Muscle of arm (tissue), 1 donor: ENCODE measurements at regions not wholly inside any gene's neighbourhood (a gene's known extent, or its start where the extent isn't known, plus 50 kb on each side); places are given as distances from the start of the nearest gene placed in this dataset.

ENCODE experiments used
- DNase-seq: peaks from one replicate; pipeline ENCODE4 v3.0.0-alpha.2; 2013

GRCh38 chr5:175242207-175242606 is 201.8 kb downstream of the DRD1 start:
- no peak for DNase-seq

GRCh38 chr5:175238326-175238725 is 205.7 kb downstream of the DRD1 start:
- DNase-seq: no peak

GRCh38 chr5:175236176-175236575 is 207.8 kb downstream of the DRD1 start:
- no peak for DNase-seq

GRCh38 chr5:175235251-175235960 is 208.6 kb downstream of the DRD1 start:
- no peak for DNase-seq

- no peak for DNase-seq
Observed at GRCh38 chr5:175230299-175230698, 213.7 kb downstream of the DRD1 start.

- no peak for DNase-seq
Observed at GRCh38 chr5:175226506-175226905, 217.5 kb downstream of the DRD1 start.

GRCh38 chr5:175223291-175223690 is 220.7 kb downstream of the DRD1 start:
- no peak for DNase-seq

GRCh38 chr5:175222621-175223020 is 221.4 kb downstream of the DRD1 start:
- no peak for DNase-seq

GRCh38 chr5:175220549-175220948 is 223.4 kb downstream of the DRD1 start:
- DNase-seq: no peak

- DNase-seq: no peak
Observed at GRCh38 chr5:175219366-175219765, 224.6 kb downstream of the DRD1 start.

GRCh38 chr5:175216991-175217390 is 227.0 kb downstream of the DRD1 start:
- DNase-seq: no peak

- DNase-seq: no peak
Observed at GRCh38 chr5:175215906-175216305, 228.1 kb downstream of the DRD1 start.

- no peak for DNase-seq
Observed at GRCh38 chr5:175214152-175214551, 229.8 kb downstream of the DRD1 start.

GRCh38 chr5:175211956-175212756 is 231.8 kb downstream of the DRD1 start:
- DNase-seq: no peak

GRCh38 chr5:175207321-175208040 is 236.5 kb downstream of the DRD1 start:
- DNase-seq: no peak

GRCh38 chr5:175206669-175207068 is 237.3 kb downstream of the DRD1 start:
- no peak for DNase-seq

- no peak for DNase-seq
Observed at GRCh38 chr5:175202463-175203068, 241.4 kb downstream of the DRD1 start.

- no peak for DNase-seq
Observed at GRCh38 chr5:175201393-175201792, 242.6 kb downstream of the DRD1 start.

- DNase-seq: no peak
Observed at GRCh38 chr5:175195698-175196656, 248.0 kb downstream of the DRD1 start.

GRCh38 chr5:175181331-175181730 is 262.7 kb downstream of the DRD1 start:
- no peak for DNase-seq

GRCh38 chr5:175170899-175171298 is 273.1 kb downstream of the DRD1 start:
- no peak for DNase-seq
